HG02610 (cell line): ENCODE measurements at regions not wholly inside any gene's neighbourhood (a gene's known extent, or its start where the extent isn't known, plus 50 kb on each side); places are given as distances from the start of the nearest gene placed in this dataset.
"Not testable (repeated sequence)": the region's sequence is repeated elsewhere in the genome, so short reads cannot be mapped to it uniquely, and the experiment has no call there.

Source experiments
- ATAC-seq: cut with Tn5 transposase; IDR thresholded peaks from one replicate; pipeline ENCODE4 v1.9.1; 2021; ENCODE audit warnings: mild to moderate bottlenecking, moderate library complexity; ENCODE audit not compliant: unreplicated experiment

- no peak for ATAC-seq
These were observed 406.9 kb upstream of the PRKCQ start for GRCh38 chr10:6986927-6987326.

GRCh38 chr10:6985644-6986043, 405.6 kb upstream of the PRKCQ start:
- ATAC-seq = no peak

DNA sequence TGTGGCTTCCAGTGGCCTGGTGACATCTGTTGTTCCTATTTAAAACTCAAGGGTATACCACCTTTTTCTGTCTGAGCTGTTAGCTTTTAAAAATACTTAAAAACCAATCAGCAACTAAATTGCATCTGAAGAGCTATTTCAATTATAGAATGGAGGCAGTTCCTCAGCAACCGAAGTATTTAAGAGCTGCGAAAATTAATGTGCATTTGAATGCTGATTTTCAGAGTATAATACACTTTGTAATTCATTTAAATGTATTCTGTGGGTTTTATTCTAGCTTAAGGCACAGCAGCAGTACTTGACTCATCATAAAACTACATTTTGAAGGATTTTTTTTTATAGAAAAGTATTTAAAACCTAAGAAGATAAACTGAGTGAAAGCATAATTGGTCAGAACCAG, 404.9 kb upstream of the PRKCQ start:
- ATAC-seq = no peak

GRCh38 chr10:6984016-6984415, 403.9 kb upstream of the PRKCQ start:
- not testable (repeated sequence) for ATAC-seq

DNA sequence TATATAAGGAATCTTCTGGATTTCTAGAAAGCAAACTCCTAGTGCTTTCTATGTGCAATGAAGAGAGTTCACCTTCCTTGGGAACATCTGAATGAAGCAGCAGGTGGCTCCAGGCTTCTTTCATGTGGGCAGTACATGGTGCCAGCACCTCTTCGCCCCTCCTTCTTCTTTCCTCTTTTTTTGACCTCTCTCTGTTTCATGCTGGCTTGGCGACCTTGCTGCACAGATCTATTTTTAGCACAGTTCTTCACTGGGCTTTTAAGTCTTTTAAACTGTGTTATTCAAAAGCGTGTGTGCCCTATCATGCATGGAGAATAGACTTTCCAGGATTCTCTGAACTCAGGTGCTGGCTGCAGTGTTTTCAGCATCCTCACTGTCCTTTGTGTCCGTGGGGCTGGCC, 400.3 kb upstream of the PRKCQ start:
- ATAC-seq = no peak

DNA sequence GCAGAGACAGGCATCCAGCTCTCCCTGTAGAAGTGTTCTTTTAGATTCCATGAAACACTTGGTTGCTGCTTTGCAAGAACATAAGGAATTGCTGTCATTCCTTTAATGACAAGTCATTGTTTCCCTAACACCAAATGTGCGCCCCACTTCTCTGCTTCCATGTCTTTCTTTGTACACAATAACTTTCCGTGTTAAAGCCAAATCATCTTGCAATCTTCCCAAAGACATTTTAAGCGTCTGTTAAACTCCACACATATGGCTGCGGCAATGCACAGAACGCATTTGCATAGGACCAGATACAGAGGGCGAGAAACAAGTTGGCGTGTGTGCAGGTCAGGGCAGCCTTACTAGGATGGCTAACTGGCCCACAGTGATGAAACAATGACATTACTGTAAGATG, 399.3 kb upstream of the PRKCQ start:
- ATAC-seq = no peak

GRCh38 chr10:6978187-6978627, 398.1 kb upstream of the PRKCQ start:
- no peak for ATAC-seq

- ATAC-seq = no peak
These were observed 397.5 kb upstream of the PRKCQ start for GRCh38 chr10:6977398-6978186.

GRCh38 chr10:6973899-6974298, 393.8 kb upstream of the PRKCQ start:
- no peak for ATAC-seq

GRCh38 chr10:6972226-6972625, 392.1 kb upstream of the PRKCQ start:
- ATAC-seq = no peak

- no peak for ATAC-seq
These were observed 389.6 kb upstream of the PRKCQ start for GRCh38 chr10:6969659-6970058.

DNA sequence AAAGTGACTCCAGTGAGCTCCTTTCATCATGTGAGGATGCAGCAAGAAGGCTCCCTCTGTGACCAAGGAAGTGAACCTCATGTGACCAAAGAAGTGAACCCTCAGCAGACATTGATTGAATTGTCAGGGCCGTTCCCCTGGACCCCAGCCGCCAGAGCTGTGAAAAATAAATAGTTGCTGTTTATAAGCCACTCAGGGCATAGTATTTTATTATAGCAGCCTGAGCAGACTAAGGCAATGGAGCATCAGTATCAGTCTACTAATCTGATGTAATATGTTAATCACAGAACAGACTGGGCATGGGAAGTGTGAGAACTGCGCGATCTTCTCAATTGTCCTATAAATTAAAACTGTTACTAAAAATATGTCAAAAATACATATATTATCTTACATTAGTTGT, 384.5 kb upstream of the PRKCQ start:
- ATAC-seq = no peak

- ATAC-seq = no peak
These were observed 382.5 kb upstream of the PRKCQ start for GRCh38 chr10:6962576-6962975.

- ATAC-seq = no peak
These were observed 378.6 kb upstream of the PRKCQ start for GRCh38 chr10:6958711-6959110.

DNA sequence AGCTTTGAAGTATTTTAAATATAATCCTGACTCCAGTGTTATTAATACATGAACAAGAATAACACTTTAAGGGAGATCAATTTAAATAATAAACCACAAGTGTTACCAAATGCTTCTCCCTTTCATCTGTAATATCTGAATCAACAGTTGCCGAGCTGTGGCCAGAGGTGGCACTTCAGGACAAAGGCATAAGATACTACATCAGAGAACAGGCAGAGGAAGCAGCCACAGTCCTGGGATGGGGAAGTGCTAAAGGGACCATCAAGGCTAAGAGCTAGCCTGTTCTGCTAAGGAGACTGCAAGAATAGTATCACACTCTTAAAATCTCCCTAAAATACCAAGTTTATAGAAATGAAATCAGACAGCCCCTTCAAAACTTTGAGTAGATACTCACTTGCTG, 378.2 kb upstream of the PRKCQ start:
- no peak for ATAC-seq

- no peak for ATAC-seq
These were observed 377.8 kb upstream of the PRKCQ start for GRCh38 chr10:6957851-6958250.

- ATAC-seq = no peak
These were observed 376.5 kb upstream of the PRKCQ start for GRCh38 chr10:6956562-6956961.

GRCh38 chr10:6953271-6953801, 373.3 kb upstream of the PRKCQ start:
- ATAC-seq = no peak

- ATAC-seq = no peak
These were observed 371.7 kb upstream of the PRKCQ start for GRCh38 chr10:6951732-6952131.

GRCh38 chr10:6950133-6950532, 370.1 kb upstream of the PRKCQ start:
- ATAC-seq = no peak

DNA sequence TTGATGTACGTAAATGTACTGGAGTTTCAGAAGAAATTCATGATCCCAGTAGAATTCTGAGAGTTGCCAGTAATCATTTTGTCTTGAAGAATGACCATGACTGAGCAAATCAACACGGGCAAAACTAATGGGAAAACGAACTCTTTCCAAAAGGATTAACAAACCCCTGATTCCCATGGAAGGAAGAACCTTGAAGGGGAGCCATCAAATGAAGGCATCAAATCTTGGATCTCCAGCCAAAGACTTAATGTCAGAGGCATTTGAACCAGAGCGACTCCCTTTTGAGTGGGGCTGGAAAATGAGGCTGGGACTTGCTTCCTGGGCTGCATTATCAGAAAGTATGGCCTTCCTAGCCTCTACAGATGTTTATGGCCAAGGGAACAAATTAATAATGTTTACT, 364.4 kb upstream of the PRKCQ start:
- no peak for ATAC-seq

DNA sequence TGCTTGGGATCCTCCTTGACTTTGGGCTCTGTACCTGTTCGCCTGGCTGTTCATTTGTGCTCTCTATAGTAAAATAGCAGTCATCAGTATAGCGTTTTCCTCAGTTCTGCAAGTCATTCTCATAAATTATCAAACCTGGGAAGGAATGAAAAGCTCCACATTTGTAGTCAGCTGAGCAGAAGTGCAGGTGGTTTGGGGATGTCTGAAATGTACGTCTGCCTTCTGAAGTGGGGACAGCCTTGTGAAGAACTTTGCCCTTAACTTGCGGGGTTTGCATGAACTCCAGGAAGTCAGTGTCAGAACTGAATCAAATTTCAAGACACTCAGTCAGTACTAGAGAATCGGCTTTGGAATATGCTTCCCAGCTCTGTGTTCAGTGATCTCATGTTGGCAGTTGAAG, 358.3 kb upstream of the PRKCQ start:
- ATAC-seq = no peak

DNA sequence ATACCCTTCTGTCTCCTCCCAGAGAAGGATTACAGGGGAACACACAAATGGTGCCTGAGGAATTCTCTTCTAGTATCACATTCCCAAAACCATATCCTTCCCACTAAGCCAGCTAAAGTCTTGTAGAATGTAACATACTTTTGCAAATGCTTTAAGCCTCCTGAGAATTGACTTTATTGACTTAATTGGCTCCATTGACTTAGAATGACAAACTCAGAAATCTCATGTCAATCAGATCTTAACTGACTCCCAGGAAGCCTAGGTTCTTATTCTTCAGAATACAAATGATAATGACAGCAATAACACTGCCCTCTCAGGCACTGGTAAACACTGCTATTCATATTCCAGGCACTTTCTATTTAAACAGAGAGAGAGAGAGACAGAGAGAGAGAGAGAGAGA, 356.9 kb upstream of the PRKCQ start:
- no peak for ATAC-seq
